H9 (cell line): ENCODE measurements at regions not wholly inside any gene's neighbourhood (a gene's known extent, or its start where the extent isn't known, plus 50 kb on each side); places are given as distances from the start of the nearest gene placed in this dataset.

Experiments used
- DNase-seq: peaks from one replicate; pipeline ENCODE4 v3.0.0-alpha.2; 2017
- H2AFZ ChIP-seq: one replicate; pipeline ENCODE4 v1.6.1; 2013; ENCODE audit warnings: mild to moderate bottlenecking, low read length, control low read depth, moderate library complexity
- H2AK5ac ChIP-seq: 2 replicates; pipeline ENCODE4 v1.6.1; 2013; ENCODE audit warnings: low read length, control low read depth, mixed read lengths; ENCODE audit not compliant: insufficient read length
- H2BK120ac ChIP-seq: one replicate; pipeline ENCODE4 v1.6.1; 2013; ENCODE audit warnings: low read depth, mild to moderate bottlenecking, low read length, control low read depth, inconsistent platforms; ENCODE audit not compliant: poor library complexity, severe bottlenecking
- H2BK12ac ChIP-seq: 2 replicates; pipeline ENCODE4 v1.6.1; 2013; ENCODE audit warnings: low read length, control low read depth, mixed read lengths, low read depth; ENCODE audit not compliant: insufficient read length
- H2BK15ac ChIP-seq: 2 replicates; pipeline ENCODE4 v1.6.1; 2013; ENCODE audit warnings: low read depth, low read length, control low read depth
- H2BK20ac ChIP-seq: one replicate; pipeline ENCODE4 v1.6.1; 2013; ENCODE audit warnings: low read depth, mild to moderate bottlenecking, low read length, control low read depth, inconsistent platforms; ENCODE audit not compliant: poor library complexity, severe bottlenecking
- H2BK5ac ChIP-seq: 2 replicates; pipeline ENCODE4 v1.6.1; 2013; ENCODE audit warnings: low read length, control low read depth, mixed read lengths; ENCODE audit not compliant: insufficient read length
- H3K14ac ChIP-seq: 2 replicates; pipeline ENCODE4 v1.6.1; 2013; ENCODE audit warnings: low read length, control low read depth; ENCODE audit not compliant: insufficient read depth
- H3K18ac ChIP-seq: 2 replicates; pipeline ENCODE4 v1.6.1; 2013; ENCODE audit warnings: low read depth, mild to moderate bottlenecking, mixed read lengths, low read length, control low read depth; ENCODE audit not compliant: insufficient read length
- H3K23ac ChIP-seq: 2 replicates; pipeline ENCODE4 v1.6.1; 2013; ENCODE audit warnings: low read length, control low read depth, mixed read lengths, low read depth; ENCODE audit not compliant: insufficient read length
- H3K23me2 ChIP-seq: 2 replicates; pipeline ENCODE4 v1.6.1; 2013; ENCODE audit warnings: low read depth, mild to moderate bottlenecking, mixed read lengths, low read length, control low read depth; ENCODE audit not compliant: insufficient read length, poor library complexity, severe bottlenecking
- H3K27ac ChIP-seq: 2 replicates; pipeline ENCODE4 v1.5.1; 2013; ENCODE audit warnings: low read length, control low read depth, mixed read lengths, low read depth; ENCODE audit not compliant: insufficient read length
- H3K27me3 ChIP-seq: 2 replicates; pipeline ENCODE4 v1.6.1; 2013; ENCODE audit warnings: low read length, control low read depth, inconsistent platforms; ENCODE audit not compliant: insufficient read depth
- H3K4ac ChIP-seq: 2 replicates; pipeline ENCODE4 v1.6.1; 2013; ENCODE audit warnings: low read depth, mild to moderate bottlenecking, control low read depth, inconsistent platforms, low read length, moderate library complexity
- H3K4me1 ChIP-seq: 2 replicates; pipeline ENCODE4 v1.6.1; 2013; ENCODE audit warnings: low read length, control low read depth, inconsistent platforms; ENCODE audit not compliant: insufficient read depth
- H3K4me2 ChIP-seq: 2 replicates; pipeline ENCODE4 v1.6.1; 2013; ENCODE audit warnings: low read length, control low read depth, mixed read lengths; ENCODE audit not compliant: insufficient read length, insufficient read depth
- H3K56ac ChIP-seq: 2 replicates; pipeline ENCODE4 v1.6.1; 2013; ENCODE audit warnings: low read depth, mild to moderate bottlenecking, mixed read lengths, low read length, control low read depth; ENCODE audit not compliant: insufficient read length
- H3K79me1 ChIP-seq: 2 replicates; pipeline ENCODE4 v1.6.1; 2013; ENCODE audit warnings: low read depth, mild to moderate bottlenecking, moderate library complexity, low read length, control low read depth, inconsistent platforms; ENCODE audit not compliant: insufficient read depth, poor library complexity, severe bottlenecking
- H3K79me2 ChIP-seq: 2 replicates; pipeline ENCODE4 v1.6.1; 2013; ENCODE audit warnings: low read length, control low read depth, inconsistent platforms; ENCODE audit not compliant: insufficient read depth
- H3K9ac ChIP-seq: 2 replicates; pipeline ENCODE4 v1.6.1; 2013; ENCODE audit warnings: low read length, control low read depth, mixed read lengths; ENCODE audit not compliant: insufficient read length; ENCODE audit errors: extremely low read depth
- H3K9me3 ChIP-seq: one replicate; pipeline ENCODE4 v1.6.1; 2013; ENCODE audit warnings: low read depth, low read length, inconsistent platforms; ENCODE audit not compliant: control insufficient read depth
- H3T11ph ChIP-seq: one replicate; pipeline ENCODE4 v1.6.1; 2013; ENCODE audit warnings: mild to moderate bottlenecking, low read length, control low read depth, inconsistent platforms
- H4K20me1 ChIP-seq: one replicate; pipeline ENCODE4 v1.6.1; 2013; ENCODE audit not compliant: control insufficient read depth, insufficient read length, insufficient read depth
- H4K5ac ChIP-seq: 2 replicates; pipeline ENCODE4 v1.6.1; 2013; ENCODE audit warnings: low read depth, mild to moderate bottlenecking, mixed read lengths, low read length, control low read depth; ENCODE audit not compliant: insufficient read length
- H4K8ac ChIP-seq: replicated peaks from 2 replicates; pipeline ENCODE4 v1.6.1; 2013; ENCODE audit warnings: low read length, control low read depth, mixed read lengths, low read depth; ENCODE audit not compliant: insufficient read length
- H4K91ac ChIP-seq: 2 replicates; pipeline ENCODE4 v1.6.1; 2013; ENCODE audit warnings: low read depth, mild to moderate bottlenecking, moderate library complexity, mixed read lengths, low read length, control low read depth; ENCODE audit not compliant: insufficient read length
- H3K27ac Mint-ChIP-seq, 3 experiments: 2 replicates in 2 of 3; 3 replicates in 1 of 3; pipeline ENCODE4 v1.8.0; 2020 to 2021; ENCODE audit warnings: mixed read lengths in 3 of 3, mild to moderate bottlenecking in 1 of 3, moderate library complexity in 1 of 3
- H3K27me3 Mint-ChIP-seq: 2 replicates; pipeline ENCODE4 v1.8.0; 2021; ENCODE audit warnings: low read depth, mild to moderate bottlenecking, moderate library complexity, mixed read lengths
- H3K36me3 Mint-ChIP-seq, 3 experiments: 2 replicates in 2 of 3; 3 replicates in 1 of 3; pipeline ENCODE4 v1.8.0; 2020 to 2021; ENCODE audit warnings: low read depth in 3 of 3, mixed read lengths in 3 of 3; ENCODE audit not compliant: insufficient read depth in 1 of 3
- H3K4me1 Mint-ChIP-seq, 2 experiments: 2 replicates each; pipeline ENCODE4 v1.8.0; 2020; ENCODE audit warnings: mixed read lengths in 2 of 2
- H3K4me3 Mint-ChIP-seq, 2 experiments: 2 replicates in 1 of 2; 3 replicates in 1 of 2; pipeline ENCODE4 v1.8.0; 2020 to 2021; ENCODE audit warnings: mild to moderate bottlenecking in 2 of 2, mixed read lengths in 2 of 2, moderate library complexity in 1 of 2
- H3K9me3 Mint-ChIP-seq, 2 experiments: 2 replicates in 1 of 2; 3 replicates in 1 of 2; pipeline ENCODE4 v1.8.0; 2020; ENCODE audit warnings: mild to moderate bottlenecking in 2 of 2, mixed read lengths in 2 of 2, moderate library complexity in 1 of 2
- CTCF ChIP-seq: fragments of 200-600 bp; sonication (generic); conservative IDR thresholded peaks from 3 replicates; pipeline ENCODE4 v1.8.0; 2021; ENCODE audit warnings: antibody characterized with exemption, mild to moderate bottlenecking
- WGBS: extraction: QIAGEN DNeasy Blood & Tissue Kit; methylation state at CpG from one replicate; pipeline ENCODE4 v1.1.7; 2013; ENCODE audit warnings: missing lambda C conversion rate, low lambda C conversion rate, mixed read lengths; ENCODE audit not compliant: insufficient read length; ENCODE audit errors: extremely low coverage; 5-methylcytosine and 5-hydroxymethylcytosine counted together

- Mint-ChIP-seq H3K4me3 (no peak overlapping the region), H3K27ac (no peak overlapping the region), H3K4me1 (peaks cover 11 to 18% of the 10 kb centered on the region in 2 experiments), H3K27me3 (no peaks in the 10 kb centered on the region), H3K36me3 (peaks cover 3 to 12% (median 7%) of the 10 kb centered on the region in 3 experiments; a peak in 6 of 7 replicates), H3K9me3 (peaks cover 2 to 9% of the 10 kb centered on the region in 2 experiments; a peak in 4 of 5 replicates)
- no peaks in the 10 kb centered on the region for H4K20me1 ChIP-seq
- H3K56ac ChIP-seq: no peak overlapping the region
- H3K9ac ChIP-seq: no peak overlapping the region
- H3T11ph ChIP-seq: no peak overlapping the region
- TF ChIP-seq CTCF: no peak
- H3K4me1 ChIP-seq: no peaks in the 10 kb centered on the region
- no peak overlapping the region for H2BK120ac ChIP-seq
- H3K79me1 ChIP-seq: no peaks in the 10 kb centered on the region
- DNase-seq: no peak
- no peaks in the 10 kb centered on the region for H3K27me3 ChIP-seq
- no peaks in the 10 kb centered on the region for H3K79me2 ChIP-seq
- no peak overlapping the region for H2BK20ac ChIP-seq
- H2AK5ac ChIP-seq: no peak overlapping the region
- H3K23me2 ChIP-seq: no peaks in the 10 kb centered on the region
- no peaks in the 10 kb centered on the region for H3K9me3 ChIP-seq
- H3K23ac ChIP-seq: no peak overlapping the region
- no peak overlapping the region for H4K8ac ChIP-seq
- no peak overlapping the region for H3K4me2 ChIP-seq
- H2BK12ac ChIP-seq: no peak overlapping the region
- H3K27ac ChIP-seq: no peak overlapping the region
- H3K18ac ChIP-seq: no peak overlapping the region
- H4K5ac ChIP-seq: no peak overlapping the region
- no CpG with 5 or more reads among the region's 1 CpG for WGBS
- H4K91ac ChIP-seq: no peak overlapping the region
- H3K4ac ChIP-seq: no peak overlapping the region
- H2AFZ ChIP-seq: no peak overlapping the region
- H2BK15ac ChIP-seq: no peak overlapping the region
- H2BK5ac ChIP-seq: no peak overlapping the region
- no peak overlapping the region for H3K14ac ChIP-seq
These were observed 216.3 kb downstream of the SLITRK6 start for GRCh38 chr13:85582890-85583289.
